Inflammatory macrophage treated with lipopolysaccharide for 1 hour (primary cell): ENCODE measurements at regions not wholly inside any gene's neighbourhood (a gene's known extent, or its start where the extent isn't known, plus 50 kb on each side); places are given as distances from the start of the nearest gene placed in this dataset.

Source experiments
- DNase-seq, 2 donors: peaks; one replicate each; pipeline ENCODE4 v3.0.0-alpha.2; 2020 to 2022

GRCh38 chr2:240324312-240325015, 111.0 kb upstream of the GPC1 start:
- DNase-seq, result no peak

DNA sequence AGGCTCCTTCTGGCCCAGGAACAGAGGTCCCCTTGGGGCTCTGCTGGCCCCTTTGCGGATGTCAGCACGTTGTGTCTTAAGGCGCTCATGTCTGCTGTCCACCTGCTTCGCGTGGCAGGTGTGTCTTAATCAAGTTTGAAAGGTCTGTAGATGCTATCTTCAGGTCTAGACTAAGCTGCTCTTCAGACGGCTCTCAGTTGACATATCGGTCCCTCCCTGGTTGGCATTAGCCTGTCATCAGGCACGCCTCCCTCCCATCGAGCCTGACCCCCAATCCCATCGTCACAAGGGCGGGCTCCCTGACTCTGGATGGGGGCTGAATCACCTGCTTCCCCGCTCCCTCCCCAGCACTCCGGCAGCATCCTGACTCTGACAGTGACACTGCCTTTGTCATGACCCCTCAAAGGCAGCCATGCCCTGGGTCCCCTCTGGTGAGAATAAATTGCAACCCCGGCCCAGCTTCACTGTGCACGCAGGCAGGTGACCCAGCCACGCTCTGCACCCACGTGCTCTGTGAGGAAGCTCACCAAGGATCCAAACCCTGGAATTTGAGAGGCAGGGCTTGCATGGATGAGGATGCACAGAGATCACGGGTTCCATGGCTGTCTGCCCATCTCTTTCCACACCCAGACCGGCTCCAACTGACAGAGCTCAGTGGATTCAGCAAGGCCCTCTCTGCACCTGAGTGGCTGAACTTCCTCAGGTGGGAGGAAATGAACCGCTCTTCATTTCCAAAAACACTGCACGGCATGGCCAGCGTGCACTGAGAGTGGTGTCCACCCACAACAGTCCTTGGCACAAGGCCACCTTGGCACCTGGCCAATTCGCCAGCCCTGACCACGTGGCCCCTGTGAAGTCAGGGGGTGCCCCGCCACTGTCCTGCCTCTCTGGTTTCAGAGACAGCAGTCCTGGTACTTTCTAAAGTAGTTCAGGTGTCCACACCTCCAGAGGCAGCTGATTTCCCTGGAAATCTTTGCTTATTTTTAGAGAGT, 110.2 kb upstream of the GPC1 start:
- no peak for DNase-seq

DNA sequence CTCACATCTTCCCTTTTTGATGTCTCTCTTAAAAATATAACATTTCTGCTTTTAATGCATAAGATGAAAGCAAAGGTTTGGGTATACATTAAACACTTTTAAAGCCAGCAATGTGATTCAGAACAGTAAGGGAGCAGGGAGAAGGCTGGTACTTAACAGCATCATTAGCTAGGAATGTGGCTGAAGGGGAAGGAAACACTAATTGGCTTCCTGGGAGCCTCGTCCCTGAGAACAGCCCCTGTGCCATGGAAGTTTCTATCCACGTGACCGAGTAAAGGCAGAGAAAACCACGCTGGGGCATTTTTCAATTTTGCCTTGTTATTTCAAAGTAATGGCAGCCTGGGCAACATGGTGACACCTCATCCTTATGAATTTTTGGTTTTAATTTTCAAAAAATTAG, 109.2 kb upstream of the GPC1 start:
- DNase-seq, result no peak

- DNase-seq, result no peak
These were observed 108.6 kb upstream of the GPC1 start for GRCh38 chr2:240326886-240327285.

DNA sequence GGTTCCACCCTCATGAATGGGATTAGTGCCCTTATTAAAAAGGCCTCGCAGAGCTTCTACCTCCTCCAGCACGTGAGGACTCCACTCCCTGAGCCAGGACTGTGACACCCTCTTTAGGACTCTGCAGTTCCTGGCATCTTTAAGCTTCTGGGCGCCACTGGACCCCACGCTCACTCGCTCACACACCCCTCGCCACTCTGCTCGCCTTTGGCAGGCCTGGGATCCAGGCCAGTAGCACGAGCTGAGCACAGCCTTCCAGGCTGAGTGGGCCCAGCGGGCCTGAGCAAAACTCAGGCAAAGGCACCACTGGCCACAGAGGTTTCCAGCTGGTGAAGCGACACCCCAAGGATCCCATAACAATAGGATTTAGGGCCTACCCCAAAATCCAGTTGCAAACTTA, 107.9 kb upstream of the GPC1 start:
- no peak for DNase-seq

GRCh38 chr2:240328526-240328925, 106.9 kb upstream of the GPC1 start:
- no peak for DNase-seq

DNA sequence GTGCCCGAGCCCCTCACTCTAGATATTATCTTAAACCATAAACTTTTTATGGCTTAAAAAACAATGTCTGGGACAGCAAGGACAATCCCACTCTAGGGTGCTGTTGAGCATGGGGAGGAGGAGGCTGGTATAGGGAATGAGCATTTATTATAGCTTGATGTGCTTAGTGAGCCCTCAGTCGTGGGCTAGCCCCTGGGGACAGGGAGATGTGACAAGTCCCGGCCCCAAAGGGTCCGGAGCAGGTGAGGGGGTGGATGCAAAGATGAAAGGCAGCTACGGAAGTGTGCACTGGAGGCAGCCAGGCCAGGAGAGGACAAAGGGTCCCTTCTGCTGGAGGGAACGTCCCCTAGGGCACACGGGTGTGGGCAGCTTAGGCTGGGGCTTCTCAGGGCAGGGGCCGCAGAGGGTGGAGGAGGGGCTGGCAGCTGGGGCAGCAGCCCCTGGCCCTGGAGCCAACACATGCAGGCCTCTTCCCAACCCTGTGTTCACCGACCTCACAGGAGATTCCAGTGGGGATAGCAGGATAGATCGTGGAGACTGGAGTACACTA, 106.3 kb upstream of the GPC1 start:
- no peak for DNase-seq

- no peak for DNase-seq
These were observed 105.7 kb upstream of the GPC1 start for GRCh38 chr2:240329778-240330177.

DNA sequence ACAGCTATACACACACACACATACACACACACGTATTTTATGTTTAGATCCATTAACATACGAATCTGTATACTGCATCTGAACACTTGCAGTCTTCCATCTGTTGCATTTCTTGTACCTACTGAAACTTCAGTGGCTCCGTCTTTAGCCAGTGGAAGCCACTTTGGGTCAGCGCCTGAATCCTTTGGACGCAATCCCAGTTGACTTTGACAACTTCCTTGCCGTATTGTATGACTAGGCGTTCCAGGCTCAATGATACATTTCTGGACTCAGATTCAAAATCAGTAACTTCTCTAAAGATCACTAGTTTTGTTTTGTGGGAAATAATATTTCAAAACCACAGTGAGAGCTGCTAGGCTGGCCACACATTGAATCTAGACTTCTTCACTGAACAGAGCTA, 101.5 kb upstream of the GPC1 start:
- no peak for DNase-seq

DNA sequence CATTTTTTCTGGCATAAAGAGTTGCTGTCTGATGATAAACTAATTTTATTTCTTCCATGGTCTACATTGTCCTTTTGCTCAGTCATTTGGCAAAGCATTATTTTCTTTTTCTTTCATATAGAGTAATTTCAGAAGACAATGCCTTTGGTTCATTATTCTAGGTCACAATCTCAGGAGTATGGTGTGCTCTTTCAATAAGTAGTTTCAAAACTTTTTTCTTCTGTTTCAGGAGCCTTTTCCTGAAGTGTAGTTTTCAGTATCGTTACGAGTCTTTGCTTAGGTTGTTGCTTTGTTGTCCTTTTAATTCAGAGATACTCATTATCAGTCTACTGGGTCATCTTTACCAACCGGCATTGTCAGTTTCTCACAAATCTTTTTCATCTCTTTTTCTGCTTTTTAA, 100.4 kb upstream of the GPC1 start:
- DNase-seq, result no peak

GRCh38 chr2:240336820-240337427, 98.5 kb upstream of the GPC1 start:
- DNase-seq, result no peak

- DNase-seq, result no peak
These were observed 97.2 kb upstream of the GPC1 start for GRCh38 chr2:240338274-240338673.

DNA sequence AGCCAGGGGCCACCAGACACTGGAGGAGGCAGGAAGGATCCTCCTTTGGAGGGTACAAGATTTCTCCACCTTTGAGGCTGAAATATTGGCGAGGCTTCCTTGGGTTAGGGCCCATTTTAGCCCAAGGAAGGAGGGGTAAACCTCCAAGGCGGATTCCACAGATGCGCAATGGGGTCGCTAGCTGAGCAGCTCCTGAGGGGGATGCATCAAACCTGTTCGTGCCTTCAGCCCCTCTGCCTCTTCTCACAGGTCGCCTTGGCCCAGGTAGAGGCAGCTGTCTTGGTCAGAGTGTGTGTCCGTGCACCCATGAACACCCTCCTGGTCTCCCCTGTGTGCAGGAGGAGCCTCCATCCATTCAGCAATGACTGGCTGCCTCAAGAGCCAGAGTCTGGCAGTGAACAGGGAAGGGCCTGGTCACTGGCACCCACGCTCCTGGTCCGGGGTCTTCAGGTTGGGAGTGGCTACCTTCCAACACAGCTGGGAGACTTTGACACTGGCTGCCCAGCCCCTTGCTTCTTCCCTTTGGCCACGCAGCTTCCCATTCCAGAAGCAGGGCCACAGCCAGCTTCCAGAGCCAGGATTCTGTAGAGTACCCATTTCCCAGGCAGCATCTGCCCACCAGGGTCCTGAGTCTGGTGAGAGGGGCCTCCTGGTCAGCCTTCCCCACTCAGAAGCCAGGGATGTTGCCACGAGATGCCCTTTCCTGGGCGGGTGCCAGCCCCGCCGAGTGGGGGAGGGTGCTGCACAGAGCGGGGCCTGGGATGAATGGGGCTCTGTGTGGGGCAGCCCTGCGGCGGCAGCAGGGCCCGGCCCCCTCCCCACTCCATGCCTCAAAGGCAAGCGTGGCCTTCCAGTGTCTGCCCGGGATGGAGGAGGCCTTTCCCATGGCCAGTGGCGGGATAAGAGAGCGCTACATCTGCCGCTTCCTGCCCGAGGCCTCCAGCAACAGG, 95.8 kb upstream of the GPC1 start:
- no peak for DNase-seq

DNA sequence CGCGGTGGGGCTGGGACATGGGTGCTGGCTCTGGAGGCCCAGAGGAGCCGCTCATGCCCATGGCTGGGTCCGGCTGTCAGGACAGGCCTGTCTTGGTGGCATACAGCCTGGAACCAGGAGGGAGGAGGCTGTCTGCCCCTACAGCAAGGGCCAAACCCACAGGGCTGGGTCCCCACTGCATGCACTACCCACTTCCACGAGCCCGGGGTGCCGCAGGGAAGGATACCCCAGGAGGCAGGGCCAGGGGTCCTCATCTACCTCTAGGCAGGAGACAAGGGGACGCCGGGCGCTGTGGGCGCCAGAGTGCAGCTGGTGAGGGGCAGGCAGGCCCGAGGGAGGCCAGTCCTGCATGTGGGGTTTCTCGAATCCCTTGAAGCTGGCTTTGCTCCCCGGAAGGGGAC, 95.1 kb upstream of the GPC1 start:
- DNase-seq, result no peak

- no peak for DNase-seq
These were observed 94.4 kb upstream of the GPC1 start for GRCh38 chr2:240341064-240341463.

DNA sequence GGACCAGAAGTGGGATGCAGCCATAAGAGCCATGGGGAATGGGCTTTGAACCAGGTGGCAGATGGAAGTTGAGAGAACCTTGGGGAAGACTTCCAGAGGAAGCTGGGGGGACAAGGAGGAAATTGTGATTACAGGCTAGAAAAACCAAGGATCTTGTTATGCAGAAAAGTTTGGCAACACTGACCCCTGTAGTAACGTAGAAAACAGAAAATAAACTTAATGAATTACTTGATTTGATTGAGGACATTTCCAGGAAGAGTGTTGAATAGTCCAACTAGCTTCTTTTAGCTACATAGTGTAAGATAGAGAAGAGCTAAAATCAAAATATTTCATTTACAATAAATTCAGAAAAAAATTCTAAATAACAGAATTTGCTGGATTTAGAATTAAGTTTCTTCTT, 91.9 kb upstream of the GPC1 start:
- DNase-seq, result no peak

- no peak for DNase-seq
These were observed 90.6 kb upstream of the GPC1 start for GRCh38 chr2:240344904-240345303.

DNA sequence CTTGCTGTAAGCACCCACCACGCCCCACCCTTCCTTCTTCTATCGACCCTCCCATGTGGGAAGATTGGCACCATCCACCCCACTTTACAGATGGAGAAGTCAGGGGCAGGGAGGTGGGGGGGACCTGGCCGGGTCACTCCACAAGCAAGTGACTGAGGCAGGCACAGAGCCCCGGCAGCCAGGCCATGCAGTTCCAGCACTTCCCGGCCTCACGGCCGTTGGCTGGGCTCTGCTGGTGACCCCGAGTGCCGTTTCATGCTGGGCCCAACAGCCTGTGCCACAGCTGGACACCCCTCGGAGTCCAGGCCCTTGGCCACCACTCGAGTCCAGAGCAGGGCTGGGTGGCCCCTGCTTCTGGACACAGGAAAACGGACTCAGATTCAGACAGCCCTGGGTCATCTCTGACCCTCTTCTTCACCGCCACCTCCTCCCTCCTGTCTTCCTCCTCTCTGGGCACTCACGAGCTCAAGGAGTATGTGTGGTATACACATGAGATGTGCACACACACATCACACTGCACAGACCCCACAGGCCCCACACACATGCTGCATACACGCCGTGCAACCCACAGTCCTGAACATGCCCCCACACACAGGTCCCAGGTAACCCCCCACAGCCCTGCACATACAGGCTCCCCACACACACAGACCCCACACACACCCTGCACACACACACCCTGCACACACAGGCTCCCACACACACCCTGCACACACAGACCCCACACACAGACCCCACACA, 89.3 kb upstream of the GPC1 start:
- no peak for DNase-seq

GRCh38 chr2:240346753-240347372, 88.6 kb upstream of the GPC1 start:
- no peak for DNase-seq

- DNase-seq, result no peak
These were observed 88.0 kb upstream of the GPC1 start for GRCh38 chr2:240347373-240347940.
